PC-3 (cell line): ENCODE measurements at regions not wholly inside any gene's neighbourhood (a gene's known extent, or its start where the extent isn't known, plus 50 kb on each side); places are given as distances from the start of the nearest gene placed in this dataset.

ENCODE experiments used
- CTCF ChIP-seq: fragments of 300-600 bp; sonication (generic); conservative IDR thresholded peaks from 2 replicates; pipeline ENCODE4 v1.5.1; 2017; ENCODE audit warnings: antibody characterized with exemption, low read depth, mild to moderate bottlenecking, low read length
- EZH2phosphoT487 ChIP-seq: fragments of 300-600 bp; sonication (generic); IDR thresholded peaks from 2 replicates; pipeline ENCODE4 v1.6.1; 2018; ENCODE audit warnings: mild to moderate bottlenecking, antibody characterized with exemption, low read length, borderline replicate concordance

DNA sequence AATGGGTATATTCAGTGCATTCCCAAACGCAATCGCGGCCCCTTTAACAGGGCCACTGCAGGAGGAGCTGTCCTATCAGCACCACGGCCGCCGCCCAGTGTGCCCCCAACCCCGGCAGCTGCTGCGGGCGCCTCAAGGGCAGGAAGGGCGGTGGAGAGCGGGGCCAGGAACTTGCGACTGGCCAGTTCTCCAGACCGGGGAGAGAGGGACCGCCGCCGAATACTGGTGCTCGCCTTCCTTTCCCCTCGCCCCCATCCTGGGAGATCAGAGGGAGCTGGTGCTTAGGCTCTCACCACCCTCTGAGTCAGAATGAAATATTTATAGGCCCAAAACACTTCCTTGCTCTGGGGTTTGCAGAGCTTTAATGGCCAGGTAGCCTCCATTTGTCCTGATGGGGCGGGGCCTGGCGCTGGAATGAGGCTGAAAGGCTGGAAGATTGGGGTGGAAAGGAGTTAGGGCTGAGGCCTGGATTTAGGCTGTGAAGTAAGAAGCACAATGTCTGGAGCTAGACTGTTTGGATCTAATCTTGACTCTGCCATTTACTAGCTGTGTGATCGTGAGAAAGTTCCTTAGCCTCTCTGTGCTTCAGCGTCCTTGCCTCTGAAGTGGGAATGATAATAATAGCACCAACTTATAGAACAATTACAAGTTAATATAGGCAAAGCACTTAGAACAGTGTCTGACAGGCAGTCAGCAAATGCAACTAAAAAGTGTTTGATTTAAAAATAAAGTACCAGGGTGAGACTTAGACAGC is 75.5 kb downstream of the NAV1 start:
- TF ChIP-seq CTCF (no peak), EZH2phosphoT487 (no peak)
